NCI-H1417 treated with DMSO at 0.1 percent for 48 hours (cell line): ENCODE measurements at regions not wholly inside any gene's neighbourhood (a gene's known extent, or its start where the extent isn't known, plus 50 kb on each side); places are given as distances from the start of the nearest gene placed in this dataset.
"Not testable (repeated sequence)": the region's sequence is repeated elsewhere in the genome, so short reads cannot be mapped to it uniquely, and the experiment has no call there.

Experiments used
- DNase-seq: peaks from one replicate; lab custom pipeline; 2025; lab: John Stamatoyannopoulos, UW

DNA sequence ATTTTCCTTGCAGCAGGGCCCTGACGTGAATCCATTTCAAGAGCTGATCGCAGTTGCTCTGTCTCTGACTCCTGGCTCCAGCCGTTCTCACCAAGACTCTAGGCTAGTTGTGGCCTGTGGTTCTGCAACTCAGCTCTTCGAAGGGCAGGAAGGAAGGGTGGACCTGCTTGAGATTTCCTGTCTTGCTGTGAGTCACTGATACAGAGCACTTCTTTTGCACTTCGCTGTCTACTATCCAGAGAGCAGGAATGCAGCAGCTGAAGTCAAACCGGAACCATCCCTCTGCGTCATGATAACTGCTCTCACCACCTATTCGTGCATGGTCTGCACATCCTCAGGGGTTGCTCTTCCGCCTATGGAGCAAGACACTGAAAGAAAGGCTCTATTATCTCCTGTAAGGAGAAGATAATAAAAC lies 59.7 kb downstream of the RAP2B start:
- no peak for DNase-seq

DNA sequence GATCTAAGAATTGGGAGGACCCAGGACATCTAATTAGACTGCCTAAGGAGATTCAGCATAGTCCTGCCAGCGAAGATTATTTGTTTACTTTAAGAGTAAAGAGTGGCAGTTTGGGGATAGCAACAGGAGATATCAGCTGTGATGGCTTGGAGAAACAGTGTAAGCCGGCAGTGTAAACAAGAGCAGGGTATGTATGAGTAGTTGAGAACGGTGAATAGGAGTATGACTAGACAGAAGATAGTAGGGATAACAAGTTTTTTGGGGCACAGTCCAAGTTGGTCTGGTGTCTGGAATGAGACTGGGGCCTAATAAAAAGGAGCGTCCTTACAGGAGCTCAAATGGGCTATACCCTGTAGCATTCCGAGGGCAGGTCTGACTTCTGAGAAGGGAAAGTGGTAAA lies 64.9 kb downstream of the RAP2B start:
- DNase-seq = not testable (repeated sequence)

DNA sequence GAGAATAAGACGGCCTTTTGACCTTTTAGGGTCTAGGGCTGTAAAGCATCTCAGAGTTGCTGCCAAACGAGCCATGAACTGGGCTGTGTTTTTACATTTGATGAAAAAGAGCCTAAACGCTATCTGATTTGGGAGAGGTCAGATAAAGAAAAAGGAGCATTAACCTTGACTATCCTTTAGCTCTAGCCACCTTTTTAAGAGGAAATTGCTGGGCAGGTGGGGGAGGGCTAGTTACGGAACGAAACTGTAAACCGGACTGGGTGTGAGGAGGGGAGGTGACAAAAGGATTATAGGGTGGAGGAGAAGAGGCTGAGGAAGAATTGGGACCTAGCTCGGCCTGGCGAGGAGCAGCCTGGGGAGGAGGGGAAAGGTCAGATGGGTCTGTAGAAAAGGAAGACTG lies 68.4 kb downstream of the RAP2B start:
- not testable (repeated sequence) for DNase-seq

DNA sequence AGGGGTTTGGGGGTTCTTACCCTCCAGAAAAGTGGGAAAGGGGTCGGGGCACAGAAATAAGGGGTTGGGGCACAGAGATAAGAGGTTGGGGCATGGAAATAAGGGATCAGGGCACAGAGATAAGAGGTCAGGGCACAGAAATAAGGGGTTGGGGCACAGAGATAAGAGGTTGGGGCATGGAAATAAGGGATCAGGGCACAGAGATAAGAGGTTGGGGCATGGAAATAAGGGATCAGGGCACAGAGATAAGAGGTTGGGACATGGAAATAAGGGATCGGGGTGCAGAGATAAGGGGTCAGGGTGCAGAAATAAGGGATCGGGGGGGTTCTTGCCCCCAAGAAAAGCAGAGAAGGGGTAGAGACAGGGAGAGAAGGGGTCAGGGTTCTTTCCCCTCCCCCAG lies 69.2 kb downstream of the RAP2B start:
- DNase-seq = not testable (repeated sequence)

DNA sequence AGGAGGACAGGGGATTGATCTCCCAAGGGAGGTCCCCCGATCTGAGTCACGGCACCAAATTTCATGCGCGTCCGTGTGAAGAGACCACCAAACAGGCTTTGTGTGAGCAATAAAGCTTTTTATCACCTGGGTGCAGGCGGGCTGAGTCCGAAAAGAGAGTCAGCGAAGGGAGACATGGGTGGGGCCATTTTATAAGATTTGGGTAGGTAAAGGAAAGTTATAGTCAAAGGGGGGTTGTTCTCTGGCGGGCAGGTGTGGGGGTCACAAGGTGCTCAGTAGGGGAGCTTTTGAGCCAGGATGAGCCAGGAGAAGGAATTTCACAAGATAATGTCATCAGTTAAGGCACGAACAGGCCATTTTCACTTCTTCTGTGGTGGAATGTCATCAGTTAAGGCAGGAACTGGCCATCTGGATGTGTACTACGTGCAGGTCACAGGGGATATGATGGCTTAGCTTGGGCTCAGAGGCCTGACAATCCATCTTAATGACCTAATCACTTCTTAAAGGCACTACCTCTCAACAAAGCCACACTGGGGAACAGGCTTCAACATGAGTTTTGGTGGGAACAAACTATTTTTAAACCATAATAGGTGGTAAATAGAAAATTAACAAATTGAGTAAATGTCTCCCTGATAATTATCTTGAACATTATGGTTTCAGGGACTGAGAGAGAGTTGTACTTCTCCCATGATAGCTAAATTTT lies 70.2 kb downstream of the RAP2B start:
- not testable (repeated sequence) for DNase-seq

DNA sequence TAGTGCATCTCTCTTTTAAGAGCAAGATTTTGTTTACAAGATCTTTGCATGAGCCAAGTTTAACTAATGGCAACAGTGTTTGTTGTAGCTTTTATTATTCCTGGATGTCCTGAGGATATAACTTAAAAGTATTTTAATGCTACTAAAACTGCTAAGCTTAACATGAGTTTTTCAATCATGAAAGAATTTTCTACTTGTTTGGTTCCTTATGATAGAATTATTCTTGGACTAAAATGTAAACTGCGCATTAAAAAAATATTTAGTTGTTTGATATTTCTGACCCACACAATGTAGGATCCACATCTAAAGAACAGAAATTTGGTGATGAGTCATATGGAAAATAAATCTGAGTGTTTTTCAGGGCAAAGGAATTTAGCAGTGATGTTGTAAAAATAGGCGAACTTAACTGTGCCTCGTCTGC lies 70.8 kb downstream of the RAP2B start:
- DNase-seq = no peak

DNA sequence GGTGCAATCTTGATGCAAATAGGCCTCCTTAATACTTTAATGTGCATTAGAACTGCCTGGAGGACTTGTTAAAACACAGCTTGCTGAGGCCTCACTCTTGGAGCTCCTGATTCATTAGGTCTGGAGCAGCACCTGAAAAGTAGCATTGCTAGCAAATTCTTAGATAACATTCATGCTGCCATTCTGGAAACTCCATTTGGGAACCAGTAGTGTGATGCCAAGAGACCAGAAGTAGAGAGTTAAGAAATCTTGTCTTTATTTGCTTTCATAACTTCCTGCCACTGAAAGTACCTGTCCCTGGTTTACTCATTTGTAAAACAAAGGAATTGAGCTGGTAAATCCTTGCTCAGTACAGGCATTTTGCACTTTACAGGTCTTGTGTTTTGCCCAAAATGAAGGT lies 72.0 kb downstream of the RAP2B start:
- DNase-seq = no peak

DNA sequence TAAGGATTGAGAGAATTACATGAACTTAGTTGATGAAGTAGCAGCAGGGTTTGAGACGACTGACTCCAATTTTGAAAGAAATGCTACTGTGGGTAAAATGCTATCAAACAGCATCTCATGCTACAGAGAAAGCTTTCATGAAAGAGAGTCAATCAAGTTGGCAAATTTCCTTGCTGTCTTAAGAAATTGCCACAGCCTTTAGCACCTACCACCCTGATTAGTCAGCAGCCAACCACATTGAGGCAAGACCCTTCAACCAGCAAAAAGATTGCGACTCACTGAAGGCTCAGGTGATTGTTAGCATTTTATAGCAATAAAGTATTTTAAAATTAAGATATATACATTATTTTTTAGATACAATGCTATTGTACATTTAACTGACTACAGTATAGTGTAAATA lies 80.9 kb downstream of the RAP2B start:
- no peak for DNase-seq

DNA sequence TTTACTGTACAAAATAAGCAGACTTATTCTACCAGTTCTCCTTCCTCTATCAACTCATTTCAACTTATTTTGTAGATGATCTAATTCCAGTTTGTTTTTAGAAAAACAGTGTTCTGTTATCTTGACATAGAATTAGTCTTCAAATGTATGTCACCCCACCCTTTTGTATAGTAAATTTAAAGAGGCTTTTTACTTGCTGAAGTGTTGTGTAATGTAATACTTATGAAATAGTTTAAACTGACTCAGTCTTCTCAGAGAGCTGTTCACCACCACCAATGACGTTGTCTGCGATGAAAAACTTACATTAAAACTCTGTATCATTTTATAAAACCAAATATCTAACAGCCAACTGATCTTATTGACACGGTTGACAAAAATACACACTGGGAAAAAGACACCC lies 82.9 kb downstream of the RAP2B start:
- DNase-seq = no peak

DNA sequence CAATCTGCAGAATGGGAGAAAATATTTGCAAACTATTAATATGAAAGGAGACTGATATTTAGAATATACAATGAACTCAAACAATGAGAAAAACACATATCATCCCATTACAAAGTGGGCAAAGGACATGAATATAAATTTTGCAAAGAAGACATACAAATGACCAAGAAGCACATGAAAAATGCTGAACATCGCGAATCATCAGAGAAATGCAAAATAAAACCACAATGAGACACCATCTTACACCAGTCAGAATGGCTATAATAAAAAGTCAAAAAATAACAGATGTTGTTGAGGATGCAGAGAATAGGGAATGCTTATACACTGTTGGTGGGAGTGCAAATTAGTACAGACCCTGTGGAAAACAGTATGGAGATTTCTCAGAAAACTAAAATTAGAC lies 83.6 kb downstream of the RAP2B start:
- DNase-seq = no peak

DNA sequence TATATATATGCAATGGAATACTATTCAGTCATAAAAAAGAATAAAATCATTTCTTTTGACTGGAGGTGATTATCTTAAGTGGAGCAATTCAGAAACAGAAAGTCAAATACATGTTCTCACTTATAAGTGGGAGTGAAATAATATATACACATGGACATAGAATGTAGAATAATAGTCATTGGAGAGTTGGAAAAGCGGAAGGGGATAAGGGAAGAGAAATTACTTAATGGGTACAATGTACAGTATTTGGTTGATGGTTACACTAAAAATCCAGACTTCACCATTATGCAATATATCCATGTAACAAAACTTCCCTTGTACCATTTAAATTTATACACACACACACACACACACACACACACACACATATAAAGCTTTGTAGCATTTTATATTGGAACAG lies 84.3 kb downstream of the RAP2B start:
- no peak for DNase-seq

DNA sequence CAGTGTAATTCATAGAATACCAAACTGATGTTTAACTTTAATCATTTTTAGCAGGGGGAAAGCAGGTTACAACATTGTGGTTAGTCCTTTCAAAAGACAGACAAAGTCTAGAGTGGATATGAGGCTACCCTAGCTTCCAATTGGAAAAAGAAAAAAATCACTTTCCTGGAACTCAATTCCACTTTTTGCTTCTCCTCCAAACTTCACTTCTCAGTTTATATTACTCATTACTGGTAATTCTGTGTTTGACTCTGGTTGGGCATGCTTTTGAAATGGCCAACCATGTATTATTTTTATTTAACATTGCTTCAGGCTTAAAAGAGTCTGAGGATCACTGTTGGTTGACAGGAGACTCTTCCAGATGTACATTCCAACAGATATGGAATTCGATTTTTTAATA lies 84.8 kb downstream of the RAP2B start:
- DNase-seq = no peak

DNA sequence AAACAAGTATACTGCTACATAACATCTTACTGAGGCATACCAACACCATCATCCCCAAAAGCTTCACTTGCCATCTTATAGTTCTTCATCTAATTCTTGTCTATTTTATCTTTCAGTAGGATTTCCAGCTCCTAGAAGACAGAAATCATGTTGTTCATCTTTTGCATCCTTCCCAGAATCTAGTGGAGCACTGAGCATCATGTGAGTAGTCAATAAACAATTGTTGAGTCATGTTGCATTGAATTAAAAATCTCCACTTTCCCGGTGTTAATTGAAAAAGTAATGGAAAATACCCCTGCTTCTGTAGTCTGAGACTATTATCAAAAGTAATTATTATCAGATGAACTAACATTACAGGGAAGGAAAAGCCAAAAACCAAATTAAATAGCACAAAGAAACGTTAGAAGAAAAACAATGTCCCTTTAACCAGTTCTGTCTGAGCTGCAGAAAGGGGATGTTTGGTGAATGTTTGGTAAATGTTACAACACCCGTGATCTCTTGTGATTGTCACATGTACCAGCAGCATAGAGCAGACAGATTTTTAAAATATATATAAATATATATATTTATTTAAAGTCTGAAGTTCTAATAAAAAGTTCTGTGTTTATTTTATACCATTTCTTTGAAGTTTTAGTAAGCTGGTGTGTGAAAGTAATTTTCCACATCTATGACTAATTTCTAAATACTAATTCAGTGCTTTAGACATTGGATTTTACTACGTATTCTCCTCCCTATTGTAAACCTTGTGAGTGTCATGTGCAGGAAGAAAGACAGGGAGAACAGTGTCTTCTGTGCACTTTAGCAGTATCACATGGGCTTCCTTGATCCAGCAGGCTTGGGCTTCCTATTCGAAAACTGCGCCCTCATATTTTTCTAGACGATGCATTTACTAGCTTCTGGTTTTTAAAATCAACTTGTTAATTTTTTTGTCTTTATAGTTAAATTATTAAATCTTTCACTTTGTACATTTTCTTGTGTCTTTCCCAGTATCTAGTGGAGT lies 85.6 kb downstream of the RAP2B start:
- no peak for DNase-seq

DNA sequence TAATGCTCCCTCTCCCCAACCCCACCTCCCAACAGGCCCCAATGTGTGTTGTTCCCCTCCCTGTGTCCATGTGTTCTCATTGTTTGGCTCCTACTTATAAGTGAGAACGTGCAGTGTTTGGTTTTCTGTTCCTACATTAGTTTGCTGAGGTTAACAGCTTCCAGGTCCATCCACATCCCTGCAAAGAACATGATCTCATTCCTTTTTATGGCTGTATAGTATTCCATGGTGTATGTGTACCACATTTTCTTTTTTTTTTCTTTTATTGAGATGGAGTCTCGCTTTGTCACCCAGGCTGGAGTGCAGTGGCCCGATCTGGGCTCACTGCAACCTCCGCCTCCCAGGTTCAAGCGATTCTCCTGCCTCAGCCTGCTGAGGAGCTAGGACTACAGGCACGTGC lies 86.8 kb downstream of the RAP2B start:
- not testable (repeated sequence) for DNase-seq

DNA sequence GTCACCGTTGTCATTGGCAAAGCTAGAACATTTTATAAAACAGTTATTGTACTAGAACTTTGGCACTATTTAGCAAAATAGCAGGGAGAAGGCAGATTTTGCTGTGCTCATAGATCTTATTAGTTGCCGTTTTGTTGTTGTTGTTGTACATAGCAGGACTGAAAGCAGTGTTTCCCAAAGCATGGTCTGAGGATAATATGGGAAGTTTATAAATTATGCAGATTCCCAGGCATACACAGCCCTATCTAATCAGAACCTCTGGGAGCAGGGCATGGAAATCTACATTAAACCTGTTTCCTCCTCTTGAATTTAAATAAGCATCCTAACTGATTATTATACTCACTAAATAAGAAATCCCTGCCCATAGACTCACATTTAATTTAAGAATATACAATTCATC lies 87.9 kb downstream of the RAP2B start:
- no peak for DNase-seq

DNA sequence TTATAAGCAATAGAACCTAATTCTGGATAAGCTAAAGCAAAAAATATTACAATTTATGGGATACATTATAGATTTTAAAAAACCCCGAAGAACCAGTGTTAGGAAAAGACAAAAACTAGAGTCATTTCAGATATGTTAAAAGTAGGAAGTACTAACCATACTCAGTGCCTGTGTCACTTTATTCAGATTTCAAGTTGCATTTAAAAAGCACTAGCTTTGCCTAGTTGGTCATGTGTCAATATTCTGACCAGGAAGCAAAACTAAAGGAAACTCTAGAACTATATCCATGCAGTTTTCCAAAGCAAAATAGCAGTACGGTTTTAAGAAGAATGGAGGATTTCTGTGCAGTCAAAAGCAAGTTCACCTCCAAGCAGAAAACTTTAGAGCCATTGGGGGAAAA lies 88.4 kb downstream of the RAP2B start:
- no peak for DNase-seq

DNA sequence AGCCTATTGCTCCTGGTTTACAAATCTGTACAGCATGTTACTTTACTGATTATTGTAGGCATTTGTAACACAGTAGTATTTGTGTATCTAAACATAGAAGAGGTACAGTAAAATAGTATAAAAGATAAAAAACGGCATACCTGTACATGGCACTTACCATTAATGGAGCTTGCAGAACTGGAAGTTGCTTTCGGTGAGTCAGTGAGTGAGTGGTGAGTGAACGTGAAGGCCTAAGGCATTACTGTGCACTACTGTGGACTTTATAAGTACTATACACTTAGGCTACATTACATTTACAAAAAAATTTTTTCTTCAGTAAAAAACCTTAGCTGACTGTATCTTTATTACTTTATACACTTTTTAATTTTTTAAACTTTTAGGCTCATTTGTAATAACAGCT lies 90.9 kb downstream of the RAP2B start:
- no peak for DNase-seq

DNA sequence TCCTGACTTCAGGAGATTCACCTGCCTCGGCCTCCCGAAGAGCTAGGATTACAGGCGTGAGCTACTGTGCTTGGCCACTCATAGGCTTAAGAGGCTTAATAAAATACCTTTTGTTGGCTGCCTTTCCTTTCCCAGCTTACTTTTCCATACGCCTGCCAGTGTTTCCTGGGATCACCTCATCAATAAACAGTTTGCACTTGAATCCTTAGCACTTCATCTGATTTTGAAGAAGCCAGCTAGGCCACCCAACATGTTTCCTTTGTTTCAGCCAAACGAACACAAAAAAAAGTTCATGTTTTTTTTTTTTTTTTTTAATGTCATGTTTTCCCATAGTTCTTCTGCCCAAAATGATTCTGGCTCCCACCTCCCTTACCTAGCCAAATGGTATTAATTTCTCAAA lies 92.3 kb downstream of the RAP2B start:
- DNase-seq = no peak

DNA sequence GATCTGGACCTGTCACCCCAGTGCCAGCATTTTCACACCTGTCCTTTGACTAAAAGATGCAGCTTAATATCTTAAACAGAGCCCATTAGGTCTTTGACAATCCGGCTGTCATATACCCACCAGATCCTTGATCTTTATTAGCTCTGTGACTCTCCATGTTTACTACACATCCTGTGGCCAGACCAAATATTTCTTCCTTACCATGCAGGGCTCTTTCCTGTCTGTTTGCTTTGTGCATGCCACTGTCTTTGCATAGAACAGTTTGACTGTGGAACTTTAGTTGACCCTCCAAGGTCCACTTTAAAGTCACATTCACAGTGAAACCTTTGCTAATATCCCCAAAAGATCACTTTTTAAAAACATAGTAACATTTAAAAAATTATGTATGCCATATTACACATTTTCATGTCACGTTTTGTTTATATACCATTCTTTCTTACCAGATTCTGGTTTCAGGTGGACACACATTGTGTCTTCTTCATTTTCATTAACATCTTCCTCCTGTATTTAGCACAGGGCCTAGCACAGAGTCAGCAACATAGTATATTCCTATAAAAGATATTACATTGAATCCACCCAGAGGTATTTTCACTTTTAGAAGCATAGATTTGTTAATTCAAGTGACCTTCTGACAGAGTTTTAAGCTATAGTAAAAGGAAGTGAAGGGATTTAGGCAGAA lies 95.8 kb downstream of the RAP2B start:
- DNase-seq = no peak

DNA sequence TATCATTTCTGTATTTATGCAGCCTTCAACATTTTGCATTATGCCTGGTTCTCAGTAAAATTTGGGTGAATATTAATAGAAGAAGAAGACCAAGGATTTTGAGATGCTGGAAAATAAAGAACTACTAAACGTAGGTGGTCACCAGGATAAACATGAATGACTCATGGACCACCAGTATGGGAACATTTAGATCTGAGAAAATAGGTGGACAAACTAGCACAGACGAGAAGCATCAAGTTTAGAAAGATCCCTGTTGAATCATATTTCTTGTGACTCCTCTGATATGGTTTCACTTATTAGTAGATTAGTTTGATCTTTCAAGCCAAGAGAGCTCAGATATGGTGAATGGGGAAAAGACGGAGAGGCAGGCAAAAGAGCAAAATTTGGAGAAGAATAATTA lies 97.9 kb downstream of the RAP2B start:
- DNase-seq = no peak

DNA sequence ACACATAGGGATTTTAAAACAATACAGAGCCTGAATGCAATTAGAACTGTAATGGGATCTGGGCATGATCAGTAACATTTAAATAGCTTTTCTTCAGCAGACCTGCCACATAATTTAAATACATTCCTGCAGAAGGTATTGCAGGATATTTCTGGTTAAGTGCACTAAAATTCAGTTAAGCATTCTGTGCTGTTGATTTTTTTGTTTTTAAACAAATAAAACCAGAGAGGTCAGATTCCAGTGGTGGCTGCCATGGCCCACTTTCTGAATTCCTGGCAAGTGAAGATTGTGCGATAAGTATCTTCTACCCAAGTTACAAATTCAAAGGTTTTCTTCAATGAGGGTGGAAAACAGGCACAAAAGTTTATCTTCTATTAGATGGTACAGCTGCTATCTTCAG lies 98.7 kb downstream of the RAP2B start:
- DNase-seq = no peak

DNA sequence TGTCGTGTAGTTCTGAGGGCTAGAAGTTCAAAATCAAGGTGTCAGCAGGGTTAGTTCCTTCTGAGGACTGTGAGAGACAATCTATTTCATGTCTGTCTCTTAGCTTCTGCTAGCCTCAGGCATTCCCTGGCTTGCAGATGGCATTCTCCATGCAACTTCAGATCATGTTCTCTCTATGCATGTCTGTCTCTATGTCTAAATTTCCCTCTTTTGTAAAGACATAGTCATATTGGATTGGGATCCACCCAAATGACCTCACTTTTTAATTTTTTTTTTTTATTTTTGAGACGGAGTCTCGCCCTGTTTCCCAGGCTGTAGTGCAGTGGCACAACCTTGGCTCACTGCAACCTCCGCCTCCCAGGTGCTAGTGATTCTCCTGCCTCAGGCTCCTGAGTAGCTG lies 104.6 kb downstream of the RAP2B start:
- no peak for DNase-seq
